Liver (tissue), 3 donors: ENCODE measurements at regions not wholly inside any gene's neighbourhood (a gene's known extent, or its start where the extent isn't known, plus 50 kb on each side); places are given as distances from the start of the nearest gene placed in this dataset.

Source experiments
- CTCF ChIP-seq: fragments of 150-350 bp; IDR thresholded peaks from 2 replicates; pipeline ENCODE4 v1.5.1; 2017; ENCODE audit warnings: improper control_type of control experiment, low read depth, low read length; ENCODE audit not compliant: missing input control
- FOXA1 ChIP-seq: IDR thresholded peaks from 2 replicates; pipeline ENCODE4 v1.6.1; 2016; ENCODE audit warnings: antibody characterized with exemption
- GABPA ChIP-seq, 2 donors: IDR thresholded peaks in 1 of 2; conservative IDR thresholded peaks in 1 of 2; 2 replicates each; pipeline ENCODE4 v1.6.1; 2016; ENCODE audit warnings: antibody characterized with exemption in 2 of 2, mild to moderate bottlenecking in 1 of 2, moderate library complexity in 1 of 2
- NR2F2 ChIP-seq: IDR thresholded peaks from 2 replicates; pipeline ENCODE4 v1.6.1; 2016; ENCODE audit warnings: antibody characterized with exemption
- RAD21 ChIP-seq, 2 donors: IDR thresholded peaks; 2 replicates each; pipeline ENCODE4 v1.6.1; 2016; ENCODE audit warnings: antibody characterized with exemption in 2 of 2, mild to moderate bottlenecking in 2 of 2
- TAF1 ChIP-seq: conservative IDR thresholded peaks from 2 replicates; pipeline ENCODE4 v1.6.1; 2016; ENCODE audit warnings: antibody characterized with exemption, mild to moderate bottlenecking
- YY1 ChIP-seq: IDR thresholded peaks from 2 replicates; pipeline ENCODE4 v1.6.1; 2016; ENCODE audit warnings: antibody characterized with exemption, mild to moderate bottlenecking
- TF ChIP-seq, protein P1 (sequence below): IDR thresholded peaks from 2 replicates; pipeline ENCODE4 v1.6.1; 2016; ENCODE audit warnings: antibody characterized with exemption, mild to moderate bottlenecking
- TF ChIP-seq, protein P2 (sequence below): IDR thresholded peaks from 2 replicates; pipeline ENCODE4 v1.6.1; 2016; ENCODE audit warnings: antibody characterized with exemption
- TF ChIP-seq, protein P3 (sequence below): IDR thresholded peaks from 2 replicates; pipeline ENCODE4 v1.6.1; 2016; ENCODE audit warnings: antibody characterized with exemption
- donor health status: healthy.
- donor health status: healthy.

DNA sequence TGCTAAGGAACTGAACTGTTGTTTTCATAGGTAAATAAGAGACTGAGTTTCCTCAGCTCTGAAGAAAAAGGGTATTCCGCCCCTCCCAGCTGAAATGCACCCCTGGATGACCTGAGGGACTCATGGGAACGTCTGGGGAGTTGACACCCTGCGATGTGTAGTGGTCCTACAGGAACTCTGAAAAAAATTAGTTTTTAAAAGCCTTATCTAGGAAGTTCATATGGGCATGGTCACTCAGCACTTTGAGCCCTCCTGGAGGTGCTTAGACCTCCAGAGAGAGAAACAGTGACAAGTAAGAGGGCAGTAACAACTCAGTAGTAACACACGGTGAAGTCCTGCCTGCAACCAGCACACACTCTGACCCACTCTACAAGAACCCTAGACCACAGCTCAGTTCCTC lies 91.2 kb upstream of the CNOT2 start:
- no peak for TF ChIP-seq CTCF
- no peak for TF ChIP-seq YY1
- TF ChIP-seq, protein P1, sequence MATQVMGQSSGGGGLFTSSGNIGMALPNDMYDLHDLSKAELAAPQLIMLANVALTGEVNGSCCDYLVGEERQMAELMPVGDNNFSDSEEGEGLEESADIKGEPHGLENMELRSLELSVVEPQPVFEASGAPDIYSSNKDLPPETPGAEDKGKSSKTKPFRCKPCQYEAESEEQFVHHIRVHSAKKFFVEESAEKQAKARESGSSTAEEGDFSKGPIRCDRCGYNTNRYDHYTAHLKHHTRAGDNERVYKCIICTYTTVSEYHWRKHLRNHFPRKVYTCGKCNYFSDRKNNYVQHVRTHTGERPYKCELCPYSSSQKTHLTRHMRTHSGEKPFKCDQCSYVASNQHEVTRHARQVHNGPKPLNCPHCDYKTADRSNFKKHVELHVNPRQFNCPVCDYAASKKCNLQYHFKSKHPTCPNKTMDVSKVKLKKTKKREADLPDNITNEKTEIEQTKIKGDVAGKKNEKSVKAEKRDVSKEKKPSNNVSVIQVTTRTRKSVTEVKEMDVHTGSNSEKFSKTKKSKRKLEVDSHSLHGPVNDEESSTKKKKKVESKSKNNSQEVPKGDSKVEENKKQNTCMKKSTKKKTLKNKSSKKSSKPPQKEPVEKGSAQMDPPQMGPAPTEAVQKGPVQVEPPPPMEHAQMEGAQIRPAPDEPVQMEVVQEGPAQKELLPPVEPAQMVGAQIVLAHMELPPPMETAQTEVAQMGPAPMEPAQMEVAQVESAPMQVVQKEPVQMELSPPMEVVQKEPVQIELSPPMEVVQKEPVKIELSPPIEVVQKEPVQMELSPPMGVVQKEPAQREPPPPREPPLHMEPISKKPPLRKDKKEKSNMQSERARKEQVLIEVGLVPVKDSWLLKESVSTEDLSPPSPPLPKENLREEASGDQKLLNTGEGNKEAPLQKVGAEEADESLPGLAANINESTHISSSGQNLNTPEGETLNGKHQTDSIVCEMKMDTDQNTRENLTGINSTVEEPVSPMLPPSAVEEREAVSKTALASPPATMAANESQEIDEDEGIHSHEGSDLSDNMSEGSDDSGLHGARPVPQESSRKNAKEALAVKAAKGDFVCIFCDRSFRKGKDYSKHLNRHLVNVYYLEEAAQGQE, result no peak
- no peak for TF ChIP-seq RAD21 (IDR thresholded peaks at IDR 0.05)
- TF ChIP-seq NR2F2, result no peak
- TF ChIP-seq, protein P2, sequence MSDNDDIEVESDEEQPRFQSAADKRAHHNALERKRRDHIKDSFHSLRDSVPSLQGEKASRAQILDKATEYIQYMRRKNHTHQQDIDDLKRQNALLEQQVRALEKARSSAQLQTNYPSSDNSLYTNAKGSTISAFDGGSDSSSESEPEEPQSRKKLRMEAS, result no peak
- TF ChIP-seq GABPA (IDR thresholded peaks at IDR 0.05 in 1 of 2, conservative IDR thresholded peaks at IDR 0.05 in 1 of 2), result no peak
- TF ChIP-seq TAF1, result no peak
- TF ChIP-seq, protein P3, sequence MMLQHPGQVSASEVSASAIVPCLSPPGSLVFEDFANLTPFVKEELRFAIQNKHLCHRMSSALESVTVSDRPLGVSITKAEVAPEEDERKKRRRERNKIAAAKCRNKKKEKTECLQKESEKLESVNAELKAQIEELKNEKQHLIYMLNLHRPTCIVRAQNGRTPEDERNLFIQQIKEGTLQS, result no peak
- no peak for TF ChIP-seq FOXA1
